T-helper 17 cell (primary cell): ENCODE measurements at regions not wholly inside any gene's neighbourhood (a gene's known extent, or its start where the extent isn't known, plus 50 kb on each side); places are given as distances from the start of the nearest gene placed in this dataset.
"Not testable (repeated sequence)": the region's sequence is repeated elsewhere in the genome, so short reads cannot be mapped to it uniquely, and the experiment has no call there.

ENCODE experiments used
- ATAC-seq: fragments of 150-1000 bp; cut with Tn5 transposase; 2 replicates; pipeline ENCODE4 v1.10.0; 2021; ENCODE audit warnings: mild to moderate bottlenecking, moderate library complexity
- DNase-seq, 3 donors: peaks; one replicate each; pipeline versions ENCODE4 v3.0.0 to v3.0.0-alpha.2; 2020 to 2021
- H3K9me3 ChIP-seq: one replicate; pipeline ENCODE4 v1.7.0; 2013; ENCODE audit warnings: low read length, mild to moderate bottlenecking; ENCODE audit not compliant: control insufficient read depth, poor library complexity, severe bottlenecking
- H3K27ac Mint-ChIP-seq: one replicate; pipeline ENCODE4 v1.8.0; 2022; ENCODE audit warnings: mild to moderate bottlenecking, moderate library complexity, mixed read lengths
- H3K27me3 Mint-ChIP-seq: one replicate; pipeline ENCODE4 v1.8.0; 2022; ENCODE audit warnings: mixed read lengths
- H3K36me3 Mint-ChIP-seq: one replicate; pipeline ENCODE4 v1.8.0; 2022; ENCODE audit warnings: low read depth, mixed read lengths
- H3K4me1 Mint-ChIP-seq: one replicate; pipeline ENCODE4 v1.8.0; 2022; ENCODE audit warnings: mild to moderate bottlenecking, mixed read lengths
- H3K4me3 Mint-ChIP-seq: one replicate; pipeline ENCODE4 v1.8.0; 2022; ENCODE audit warnings: mild to moderate bottlenecking, moderate library complexity, mixed read lengths

DNA sequence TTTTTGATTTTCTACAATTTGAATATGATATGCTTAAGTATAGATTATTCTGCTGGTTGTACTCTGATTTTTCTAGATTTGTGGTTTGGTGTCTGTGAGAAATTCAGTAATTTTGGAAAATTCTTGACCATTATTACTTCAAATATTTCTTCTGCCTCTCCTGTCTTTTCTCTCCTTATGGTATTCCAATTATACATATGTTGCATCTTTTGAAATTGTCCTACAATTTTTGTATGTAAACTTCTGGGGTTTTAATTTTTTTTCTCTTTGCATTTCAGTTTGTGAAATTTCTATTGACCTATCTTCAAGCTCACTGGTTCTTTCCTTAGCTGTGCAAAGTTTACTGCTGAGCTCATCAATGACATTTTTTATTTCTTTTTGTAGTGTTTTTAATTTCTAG, 534.4 kb upstream of the SLC35B3 start:
- H3K27ac Mint-ChIP-seq = no peak overlapping the region
- H3K4me1 Mint-ChIP-seq = no peaks in the 10 kb centered on the region
- H3K36me3 Mint-ChIP-seq = no peaks in the 10 kb centered on the region
- H3K27me3 Mint-ChIP-seq = peaks cover 4% of the 10 kb centered on the region
- DNase-seq (no peak), ATAC-seq (no peak)
- no peak overlapping the region for H3K4me3 Mint-ChIP-seq
- no peaks in the 10 kb centered on the region for H3K9me3 ChIP-seq

DNA sequence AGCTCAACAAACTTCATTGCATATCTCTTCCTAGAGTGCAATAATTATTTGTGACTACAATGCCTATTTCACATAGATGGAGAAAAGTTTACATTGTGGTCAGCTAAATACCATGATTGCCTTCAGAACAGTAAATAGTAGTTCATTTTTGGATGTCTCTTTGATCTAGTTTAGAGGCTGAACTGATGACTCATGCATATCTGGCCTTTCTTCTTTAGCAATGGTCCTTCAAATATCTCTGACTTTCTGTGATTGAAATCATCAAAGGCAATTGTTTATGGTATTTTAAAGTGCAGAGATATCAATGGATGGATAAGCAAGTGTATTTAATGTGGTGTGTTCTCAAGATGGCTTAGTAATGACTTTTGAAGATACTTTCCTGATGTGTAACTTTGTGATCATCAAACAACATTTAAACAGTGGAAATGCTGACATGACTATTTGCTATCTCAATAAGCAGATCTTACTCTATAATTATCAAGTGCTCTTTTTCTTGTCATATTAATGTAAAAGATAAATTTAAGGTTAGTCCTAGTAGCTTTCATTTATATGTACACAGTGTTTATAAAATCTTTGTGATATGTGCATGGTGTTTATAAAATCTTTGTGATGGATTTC, 523.7 kb upstream of the SLC35B3 start:
- H3K4me3 Mint-ChIP-seq = no peak overlapping the region
- no peak for ATAC-seq
- DNase-seq = no peak
- no peaks in the 10 kb centered on the region for H3K36me3 Mint-ChIP-seq
- H3K27ac Mint-ChIP-seq = no peak overlapping the region
- no peaks in the 10 kb centered on the region for H3K27me3 Mint-ChIP-seq
- H3K4me1 Mint-ChIP-seq = no peaks in the 10 kb centered on the region
- no peaks in the 10 kb centered on the region for H3K9me3 ChIP-seq

DNA sequence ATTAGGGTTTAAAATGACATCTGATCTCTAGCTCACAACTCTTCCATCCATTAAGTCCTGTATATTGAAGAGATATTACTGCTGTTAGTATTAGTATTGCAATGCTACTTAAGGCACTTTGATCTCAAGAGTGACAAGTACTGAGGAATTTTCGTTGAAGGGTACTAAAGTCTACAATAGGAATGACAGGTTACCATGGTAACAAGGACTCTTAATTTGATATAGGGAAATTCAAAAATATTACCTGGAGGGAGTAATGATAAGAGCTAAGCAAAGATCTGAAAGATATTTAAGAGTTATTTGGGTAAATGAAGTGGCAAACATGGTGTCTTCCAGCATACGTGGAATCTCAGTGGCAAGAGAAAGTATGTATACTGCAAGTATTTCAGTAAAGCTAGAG, 518.0 kb upstream of the SLC35B3 start:
- Mint-ChIP-seq H3K4me3 (no peak overlapping the region), H3K4me1 (no peaks in the 10 kb centered on the region), H3K27me3 (peaks cover 8% of the 10 kb centered on the region), H3K36me3 (no peaks in the 10 kb centered on the region), H3K27ac (no peak overlapping the region)
- DNase-seq = no peak
- no peak for ATAC-seq
- H3K9me3 ChIP-seq = no peaks in the 10 kb centered on the region

DNA sequence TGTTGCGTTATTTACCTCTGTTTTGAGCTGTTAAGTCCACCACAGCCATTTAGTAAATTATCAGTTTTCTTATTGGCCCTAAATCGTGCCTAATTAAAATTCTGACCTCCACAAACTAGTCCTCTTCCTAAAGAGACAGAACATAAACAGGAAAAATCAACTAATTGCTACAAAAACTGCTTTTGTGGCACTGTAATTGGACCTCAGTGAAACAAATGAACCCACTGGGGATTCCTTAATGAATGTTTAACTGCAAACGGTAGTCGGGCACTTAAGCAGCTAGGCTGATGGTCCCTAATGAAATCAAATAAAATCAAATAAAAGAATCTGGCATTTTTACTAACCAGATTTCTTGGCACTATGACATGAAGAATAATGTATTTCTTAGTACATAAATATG, 513.4 kb upstream of the SLC35B3 start:
- Mint-ChIP-seq H3K27ac (no peak overlapping the region), H3K4me3 (no peak overlapping the region), H3K27me3 (peaks cover 8% of the 10 kb centered on the region), H3K36me3 (no peaks in the 10 kb centered on the region), H3K4me1 (no peaks in the 10 kb centered on the region)
- no peaks in the 10 kb centered on the region for H3K9me3 ChIP-seq
- DNase-seq (no peak), ATAC-seq (no peak)

DNA sequence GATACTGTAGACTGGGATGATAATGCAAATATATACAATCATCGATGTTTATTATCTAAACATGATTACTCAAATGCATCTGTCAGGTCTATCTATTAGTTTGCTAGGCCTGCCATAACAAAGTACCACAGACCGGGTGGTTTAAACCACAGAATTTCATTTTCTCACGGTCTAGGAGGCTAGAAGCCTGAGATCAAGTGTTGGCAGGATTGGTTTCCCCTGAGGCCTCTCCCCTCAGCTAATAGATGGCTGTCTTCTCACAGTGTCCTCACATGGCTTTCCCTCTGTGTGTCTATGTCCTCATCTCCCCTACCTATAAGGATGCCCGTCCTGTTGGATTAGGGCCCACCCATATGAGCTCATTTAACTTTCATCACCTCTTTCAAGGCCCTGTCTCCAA, 512.6 kb upstream of the SLC35B3 start:
- DNase-seq (no peak), ATAC-seq (no peak)
- H3K9me3 ChIP-seq = no peaks in the 10 kb centered on the region
- Mint-ChIP-seq H3K4me1 (no peaks in the 10 kb centered on the region), H3K4me3 (no peak overlapping the region), H3K27ac (no peak overlapping the region), H3K27me3 (peaks cover 8% of the 10 kb centered on the region), H3K36me3 (no peaks in the 10 kb centered on the region)

DNA sequence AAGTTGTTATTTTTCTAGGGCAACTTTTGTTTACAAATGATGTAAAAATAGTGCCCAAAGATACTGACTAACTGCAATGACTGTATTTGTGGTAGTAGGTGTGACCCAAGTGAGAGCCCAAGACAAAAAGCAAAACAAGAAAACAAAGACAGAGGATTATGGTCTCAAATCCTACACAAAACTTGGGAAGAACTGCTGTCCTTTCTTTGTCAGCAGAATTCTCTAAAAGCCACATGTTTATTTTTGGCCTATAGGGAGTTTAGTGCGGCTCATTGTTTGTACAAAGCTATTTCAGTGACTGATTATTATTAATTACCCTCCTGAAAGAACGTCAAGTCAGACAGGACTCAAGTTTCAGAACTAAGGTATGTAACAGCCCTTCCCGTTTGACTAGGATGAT, 509.2 kb upstream of the SLC35B3 start:
- H3K9me3 ChIP-seq = no peaks in the 10 kb centered on the region
- no peak for ATAC-seq
- H3K36me3 Mint-ChIP-seq = no peaks in the 10 kb centered on the region
- no peak for DNase-seq
- H3K4me3 Mint-ChIP-seq = no peak overlapping the region
- H3K27ac Mint-ChIP-seq = no peak overlapping the region
- H3K27me3 Mint-ChIP-seq = no peaks in the 10 kb centered on the region
- H3K4me1 Mint-ChIP-seq = no peaks in the 10 kb centered on the region

DNA sequence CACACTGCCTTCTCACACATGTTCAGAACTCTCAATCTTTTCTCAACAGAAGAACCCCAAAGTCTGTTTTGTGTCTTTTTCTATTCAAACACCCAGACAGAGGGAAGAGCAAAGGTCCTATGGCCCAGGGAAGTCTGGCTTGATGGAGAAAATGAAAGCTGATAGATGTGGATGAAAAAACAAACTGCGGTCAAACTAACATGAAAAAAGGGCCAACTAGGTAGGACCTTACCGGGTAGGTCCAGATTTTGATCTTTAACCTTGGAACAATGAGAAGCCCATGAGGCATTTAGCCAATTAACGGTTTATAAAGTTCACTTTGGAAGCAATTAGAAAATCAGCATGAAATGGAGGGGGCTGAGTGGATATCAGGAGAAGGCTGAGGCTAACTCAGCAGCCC, 507.7 kb upstream of the SLC35B3 start:
- DNase-seq (no peak), ATAC-seq (no peak)
- H3K27me3 Mint-ChIP-seq = no peaks in the 10 kb centered on the region
- H3K9me3 ChIP-seq = no peaks in the 10 kb centered on the region
- H3K36me3 Mint-ChIP-seq = no peaks in the 10 kb centered on the region
- H3K4me1 Mint-ChIP-seq = no peaks in the 10 kb centered on the region
- no peak overlapping the region for H3K27ac Mint-ChIP-seq
- no peak overlapping the region for H3K4me3 Mint-ChIP-seq

DNA sequence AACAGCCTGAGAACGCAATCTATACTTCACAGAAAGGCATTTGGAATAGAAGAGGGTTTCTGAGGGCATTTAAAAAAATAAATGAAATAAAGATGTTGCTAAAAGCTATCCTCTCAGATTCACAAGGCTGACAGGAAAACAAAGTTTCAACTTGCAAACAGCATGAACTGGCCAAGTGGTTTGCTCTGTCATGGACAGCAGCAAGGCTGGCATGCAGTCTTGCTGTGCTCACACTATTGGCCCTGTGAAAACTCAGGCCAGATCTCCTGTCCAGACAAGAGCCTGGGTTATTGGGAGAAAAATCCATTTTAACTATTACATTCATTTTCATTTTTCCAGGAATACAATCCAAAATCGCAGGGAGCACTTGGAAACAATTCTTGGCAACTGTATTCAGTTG, 506.2 kb upstream of the SLC35B3 start:
- ATAC-seq = no peak
- H3K9me3 ChIP-seq = no peaks in the 10 kb centered on the region
- H3K27me3 Mint-ChIP-seq = no peaks in the 10 kb centered on the region

DNA sequence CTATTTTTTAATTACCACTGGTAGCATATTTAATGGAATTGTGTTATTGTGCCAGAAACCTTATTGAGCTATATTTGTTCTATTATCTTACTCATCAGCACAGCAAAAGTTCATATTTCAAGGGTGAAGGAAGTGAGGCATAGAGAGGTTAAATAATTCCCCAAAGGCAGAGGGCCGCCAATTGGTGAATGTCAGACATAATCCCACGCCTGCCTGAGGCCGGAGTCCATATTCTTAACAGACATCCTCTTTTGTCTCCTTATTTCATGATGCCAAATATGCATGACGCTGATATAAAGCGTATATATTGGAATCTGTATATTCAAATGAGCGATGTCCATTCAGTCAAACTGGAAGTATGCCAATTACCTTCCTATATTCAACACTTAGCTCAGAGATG, 505.0 kb upstream of the SLC35B3 start:
- Mint-ChIP-seq H3K4me3 (no peak overlapping the region), H3K4me1 (no peaks in the 10 kb centered on the region), H3K27ac (no peak overlapping the region), H3K27me3 (no peaks in the 10 kb centered on the region), H3K36me3 (no peaks in the 10 kb centered on the region)
- H3K9me3 ChIP-seq = no peaks in the 10 kb centered on the region
- no peak for ATAC-seq
- no peak for DNase-seq

More for the DNA sequence above, 506.2 kb upstream of the SLC35B3 start:
- Mint-ChIP-seq H3K4me1 (no peaks in the 10 kb centered on the region), H3K36me3 (no peaks in the 10 kb centered on the region), H3K4me3 (no peak overlapping the region), H3K27ac (no peak overlapping the region)
- DNase-seq = no peak

DNA sequence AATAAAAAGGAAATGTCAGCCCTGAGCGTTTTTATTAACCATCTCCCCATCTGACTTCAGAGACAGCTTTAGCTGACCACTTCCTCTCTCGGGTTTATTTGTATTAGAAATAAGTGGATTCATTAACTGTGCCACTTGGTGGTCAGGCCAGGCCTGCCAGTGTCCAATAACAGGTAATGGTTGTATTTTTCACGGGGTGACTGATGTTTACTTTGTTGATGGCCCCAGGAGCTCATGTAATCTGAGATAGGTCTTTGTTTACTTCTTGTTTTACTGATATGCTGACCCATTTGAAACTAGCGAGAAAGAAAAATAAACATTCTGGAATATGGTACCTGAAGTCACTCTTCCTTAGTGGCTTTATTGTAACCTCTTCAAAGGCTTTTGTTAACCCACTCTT, 504.3 kb upstream of the SLC35B3 start:
- Mint-ChIP-seq H3K4me1 (no peaks in the 10 kb centered on the region), H3K27ac (no peak overlapping the region), H3K36me3 (no peaks in the 10 kb centered on the region), H3K4me3 (no peak overlapping the region), H3K27me3 (no peaks in the 10 kb centered on the region)
- DNase-seq (no peak), ATAC-seq (no peak)
- no peaks in the 10 kb centered on the region for H3K9me3 ChIP-seq

DNA sequence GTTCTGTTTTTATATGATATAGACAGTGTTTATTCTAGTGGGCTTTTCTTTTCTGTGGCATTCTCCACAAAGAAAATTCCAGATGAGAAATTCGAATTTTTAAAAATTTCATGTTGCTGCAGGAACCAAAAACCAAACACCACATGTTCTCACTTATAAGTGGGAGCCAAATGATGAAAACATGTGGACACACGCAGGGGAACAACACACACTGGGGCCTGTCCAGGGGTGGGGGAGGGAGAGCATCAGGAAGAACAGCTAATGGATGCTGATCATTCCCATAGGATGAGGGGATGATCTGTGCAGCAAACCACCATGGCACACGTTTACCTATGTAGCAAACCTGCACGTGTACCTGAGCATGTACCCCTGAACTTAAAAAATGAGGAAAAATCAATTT, 499.0 kb upstream of the SLC35B3 start:
- Mint-ChIP-seq H3K27me3 (no peaks in the 10 kb centered on the region), H3K4me3 (no peak overlapping the region), H3K36me3 (no peaks in the 10 kb centered on the region), H3K4me1 (no peaks in the 10 kb centered on the region), H3K27ac (no peak overlapping the region)
- ATAC-seq (no peak), DNase-seq (no peak)
- H3K9me3 ChIP-seq = no peaks in the 10 kb centered on the region

DNA sequence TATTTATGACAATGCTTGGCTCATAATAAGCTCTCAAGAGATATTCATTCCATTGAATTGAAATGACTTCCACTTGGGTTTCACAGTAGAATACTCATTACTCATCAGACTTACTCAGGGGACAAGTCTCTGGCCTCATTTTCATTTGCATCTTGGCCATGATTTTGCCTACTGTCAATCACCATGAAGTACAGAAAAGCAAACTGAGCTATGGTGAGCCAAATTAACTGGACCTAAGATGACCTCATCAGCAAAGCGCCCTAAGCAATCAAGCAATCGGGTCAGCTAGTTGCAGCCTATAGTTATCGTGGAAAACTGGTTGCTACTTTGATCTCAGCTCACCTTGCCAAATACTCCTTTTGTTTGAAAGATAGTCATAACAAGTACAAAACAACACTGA, 494.7 kb upstream of the SLC35B3 start:
- DNase-seq = no peak
- H3K4me3 Mint-ChIP-seq = no peak overlapping the region
- H3K27me3 Mint-ChIP-seq = no peaks in the 10 kb centered on the region
- ATAC-seq = no peak
- H3K27ac Mint-ChIP-seq = no peak overlapping the region
- H3K9me3 ChIP-seq = no peaks in the 10 kb centered on the region
- no peaks in the 10 kb centered on the region for H3K36me3 Mint-ChIP-seq
- H3K4me1 Mint-ChIP-seq = no peaks in the 10 kb centered on the region

DNA sequence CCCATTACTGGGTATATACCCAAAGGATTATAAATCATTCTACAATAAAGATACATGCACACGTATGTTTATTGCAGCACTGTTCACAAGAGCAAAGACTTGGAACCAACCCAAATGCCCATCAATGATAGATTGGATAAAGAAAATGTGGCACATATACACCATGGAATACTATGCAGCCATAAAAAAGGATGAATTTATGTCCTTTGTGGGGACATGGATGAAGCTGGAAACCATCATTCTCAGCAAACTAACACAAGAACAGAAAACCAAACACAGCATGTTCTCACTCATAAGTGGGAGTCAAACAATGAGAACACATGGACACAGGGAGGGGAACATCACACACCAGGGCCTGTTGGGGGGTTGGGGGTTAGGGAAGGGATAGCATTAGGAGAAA, 484.9 kb upstream of the SLC35B3 start:
- H3K36me3 Mint-ChIP-seq, H3K4me1 Mint-ChIP-seq: not testable (repeated sequence)

DNA sequence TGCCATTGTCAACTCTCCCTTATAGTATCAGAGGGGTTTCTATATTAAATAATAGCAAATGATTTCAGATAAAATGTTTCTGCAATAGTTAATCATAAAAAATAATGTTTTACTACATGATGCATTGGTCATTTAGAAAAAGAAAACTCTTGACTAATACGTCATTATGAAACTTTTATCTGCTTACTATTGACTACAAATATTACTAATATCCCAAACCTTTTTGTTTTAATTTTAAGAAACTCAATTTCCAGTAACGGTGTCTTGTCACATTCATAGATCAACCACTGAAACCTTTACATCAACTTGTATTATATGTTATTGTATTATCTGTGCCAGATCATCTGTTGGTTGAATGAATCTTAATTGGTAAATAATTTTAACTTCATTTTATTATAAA, 482.9 kb upstream of the SLC35B3 start:
- ATAC-seq = no peak
- H3K4me1 Mint-ChIP-seq = no peaks in the 10 kb centered on the region

More for the DNA sequence above, 484.9 kb upstream of the SLC35B3 start:
- not testable (repeated sequence) for H3K9me3 ChIP-seq, DNase-seq, ATAC-seq, H3K4me3 Mint-ChIP-seq, H3K27ac Mint-ChIP-seq, H3K27me3 Mint-ChIP-seq

More for the DNA sequence above, 482.9 kb upstream of the SLC35B3 start:
- H3K4me3 Mint-ChIP-seq = no peak overlapping the region
- H3K9me3 ChIP-seq = no peaks in the 10 kb centered on the region
- DNase-seq = no peak
- no peaks in the 10 kb centered on the region for H3K36me3 Mint-ChIP-seq
- H3K27me3 Mint-ChIP-seq = no peaks in the 10 kb centered on the region
- H3K27ac Mint-ChIP-seq = no peak overlapping the region
